Kidney capillary endothelial cell (primary cell): ENCODE measurements at regions not wholly inside any gene's neighbourhood (a gene's known extent, or its start where the extent isn't known, plus 50 kb on each side); places are given as distances from the start of the nearest gene placed in this dataset.
"Not testable (repeated sequence)": the region's sequence is repeated elsewhere in the genome, so short reads cannot be mapped to it uniquely, and the experiment has no call there.

Source experiments
- DNase-seq: peaks from one replicate; pipeline ENCODE4 v3.0.0-alpha.2; 2018; ENCODE audit warnings: low spot score

- no peak for DNase-seq
These were observed 213.5 kb upstream of the POU1F1 start for GRCh38 chr3:87489892-87490291.

DNA sequence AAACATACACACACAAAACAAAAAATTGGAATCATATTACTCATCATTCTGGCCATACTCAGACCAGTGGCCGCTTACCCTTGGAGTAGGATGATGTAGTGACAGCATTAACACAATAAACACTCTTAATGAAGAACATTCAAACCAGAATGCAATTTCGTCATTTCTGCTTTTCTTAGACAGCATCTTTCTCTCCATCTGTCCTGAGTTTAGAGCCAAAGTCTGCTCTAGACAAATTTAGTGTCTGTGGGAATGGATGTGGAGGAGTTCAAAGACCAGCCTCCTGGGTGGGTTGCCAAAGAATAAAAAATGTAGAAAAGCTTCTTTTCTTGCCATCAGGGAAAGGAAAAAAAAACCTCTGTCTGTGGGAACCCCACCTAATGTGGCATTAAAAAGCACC, 212.4 kb upstream of the POU1F1 start:
- DNase-seq: no peak

DNA sequence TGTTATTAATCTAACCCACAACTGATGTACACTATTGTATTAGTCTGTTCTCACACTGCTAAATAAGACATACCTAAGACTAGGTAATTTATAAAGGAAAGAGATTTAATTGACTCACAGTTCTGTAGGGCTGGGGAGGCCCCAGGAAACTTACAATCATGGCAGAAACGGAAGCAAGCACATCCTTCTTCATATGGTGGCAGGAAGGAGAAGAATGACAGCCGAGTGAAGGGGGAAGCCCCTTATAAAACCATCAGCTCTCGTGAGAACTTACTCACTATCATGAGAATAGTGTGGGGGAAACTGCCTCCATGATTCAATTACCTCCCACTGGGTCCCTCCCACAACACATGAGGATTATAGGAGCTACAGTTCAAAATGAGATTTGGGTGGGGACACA, 210.3 kb upstream of the POU1F1 start:
- DNase-seq: not testable (repeated sequence)

DNA sequence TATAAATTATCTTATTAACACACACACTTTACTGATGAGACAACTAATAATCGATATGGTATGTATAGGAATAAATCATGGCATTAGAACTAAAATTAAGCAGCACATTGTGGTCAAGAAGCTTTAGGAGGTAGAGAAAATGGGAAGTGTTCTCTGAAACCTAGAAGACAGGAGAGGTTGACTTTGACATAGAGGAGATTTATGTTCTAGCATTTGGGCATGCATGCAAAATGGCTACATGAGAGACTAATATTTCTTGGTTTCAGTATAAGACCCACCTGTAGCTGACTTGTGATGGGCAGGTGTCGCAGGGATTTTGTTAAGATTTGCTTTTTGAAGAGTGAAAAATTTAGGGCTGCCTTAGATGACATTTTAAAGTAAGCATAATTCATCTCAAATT, 209.7 kb upstream of the POU1F1 start:
- DNase-seq: no peak

GRCh38 chr3:87478716-87479115, 202.3 kb upstream of the POU1F1 start:
- DNase-seq: no peak

- DNase-seq: no peak
These were observed 197.6 kb upstream of the POU1F1 start for GRCh38 chr3:87473944-87474343.

GRCh38 chr3:87468938-87469337, 192.6 kb upstream of the POU1F1 start:
- DNase-seq: no peak

GRCh38 chr3:87468235-87468634, 191.9 kb upstream of the POU1F1 start:
- no peak for DNase-seq

- no peak for DNase-seq
These were observed 185.8 kb upstream of the POU1F1 start for GRCh38 chr3:87462228-87462627.

GRCh38 chr3:87461443-87461842, 185.1 kb upstream of the POU1F1 start:
- DNase-seq: no peak

DNA sequence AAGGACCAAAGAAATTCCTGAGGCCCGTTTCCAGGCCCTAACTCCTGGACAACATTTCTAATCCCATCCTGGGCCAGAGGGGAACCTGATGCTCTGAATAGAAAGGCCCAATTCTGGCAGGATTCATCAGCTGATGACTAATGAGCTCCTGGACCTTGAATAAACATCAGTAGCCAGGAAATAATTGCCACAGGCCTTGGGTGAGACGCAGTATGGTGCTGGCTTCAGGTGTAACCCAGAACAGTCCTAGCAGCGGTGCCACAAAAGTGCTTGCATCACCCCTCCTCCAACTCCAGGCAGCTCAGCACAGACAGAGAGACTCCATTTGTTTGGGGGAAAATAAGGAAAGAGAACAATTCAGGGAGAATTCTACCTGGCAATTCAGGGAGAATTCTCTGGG, 184.7 kb upstream of the POU1F1 start:
- DNase-seq: no peak

DNA sequence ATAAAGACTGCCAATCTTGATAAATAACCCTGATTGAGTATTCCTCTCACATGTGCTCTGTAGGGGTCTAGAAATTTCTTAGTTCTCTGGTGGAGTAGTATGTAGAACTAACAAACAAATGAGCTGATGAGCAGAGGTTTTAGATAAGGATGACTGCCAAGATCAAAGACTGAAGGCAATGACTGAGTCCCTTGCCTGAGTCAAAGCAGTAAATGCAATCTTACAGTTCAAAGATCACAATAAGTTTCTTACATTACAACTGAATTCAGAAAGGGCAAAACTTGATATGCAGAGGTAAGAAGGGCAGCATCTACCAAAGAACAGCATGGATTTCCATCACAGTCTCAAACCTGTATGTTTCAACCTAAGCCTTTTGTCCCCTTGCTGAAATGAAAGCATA, 172.2 kb upstream of the POU1F1 start:
- no peak for DNase-seq

- DNase-seq: no peak
These were observed 170.5 kb upstream of the POU1F1 start for GRCh38 chr3:87446849-87447387.

GRCh38 chr3:87442470-87442869, 166.1 kb upstream of the POU1F1 start:
- no peak for DNase-seq

- DNase-seq: no peak
These were observed 161.4 kb upstream of the POU1F1 start for GRCh38 chr3:87437765-87438164.

DNA sequence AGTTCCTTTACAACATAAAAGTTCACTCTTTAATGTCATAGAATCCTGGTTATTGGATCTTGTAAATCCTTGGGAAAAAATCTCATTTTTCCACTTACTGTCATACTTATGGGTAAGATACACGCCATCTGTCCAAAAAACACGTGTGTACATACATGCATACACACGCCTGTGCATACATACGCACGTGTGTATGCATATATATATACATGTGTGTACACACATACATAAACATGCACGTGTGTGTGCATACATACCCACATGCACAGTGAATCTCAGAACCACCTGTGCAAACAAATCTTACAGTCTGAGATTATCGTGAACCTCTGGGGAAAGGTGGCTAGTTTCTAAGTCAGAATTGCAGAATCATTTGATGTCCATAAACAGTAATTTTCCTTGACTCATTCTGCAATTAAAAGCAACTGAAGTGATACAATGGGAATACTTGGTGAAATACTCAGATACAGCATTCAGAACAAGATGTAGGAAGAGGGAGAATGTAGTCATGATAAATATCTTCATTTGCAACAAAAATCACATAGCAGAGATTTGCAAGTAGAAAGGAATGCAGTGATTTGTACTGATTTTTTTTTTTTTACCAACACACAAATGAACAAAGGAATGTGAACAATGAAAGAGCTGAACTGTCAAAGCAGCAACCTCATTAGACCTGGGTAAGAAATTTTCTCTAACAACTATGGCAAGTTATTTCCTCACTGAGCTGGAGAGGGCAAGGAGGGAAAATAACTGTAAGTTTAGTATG, 160.6 kb upstream of the POU1F1 start:
- no peak for DNase-seq

GRCh38 chr3:87435926-87436620, 159.7 kb upstream of the POU1F1 start:
- no peak for DNase-seq

DNA sequence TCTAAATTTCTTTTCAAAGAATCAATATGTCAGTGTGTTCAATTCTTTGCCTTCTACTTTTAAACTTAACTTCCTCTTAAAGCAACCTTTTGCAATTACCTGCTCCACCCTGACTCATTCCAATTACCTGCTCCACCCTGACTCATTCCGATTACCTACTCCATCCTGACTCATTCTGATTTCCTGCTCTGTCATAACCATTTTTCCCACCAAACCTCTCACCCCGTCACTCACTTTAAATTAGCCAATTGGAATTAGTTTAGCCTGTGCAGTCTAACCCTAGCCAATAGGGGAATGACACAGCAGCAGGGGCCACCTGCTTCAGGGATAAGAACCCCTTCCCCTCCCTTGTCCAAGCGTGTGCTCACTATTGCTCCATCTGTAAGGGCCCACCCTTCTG, 157.1 kb upstream of the POU1F1 start:
- DNase-seq: not testable (repeated sequence)

GRCh38 chr3:87426918-87427317, 150.5 kb upstream of the POU1F1 start:
- no peak for DNase-seq

GRCh38 chr3:87425056-87425455, 148.7 kb upstream of the POU1F1 start:
- DNase-seq: no peak

DNA sequence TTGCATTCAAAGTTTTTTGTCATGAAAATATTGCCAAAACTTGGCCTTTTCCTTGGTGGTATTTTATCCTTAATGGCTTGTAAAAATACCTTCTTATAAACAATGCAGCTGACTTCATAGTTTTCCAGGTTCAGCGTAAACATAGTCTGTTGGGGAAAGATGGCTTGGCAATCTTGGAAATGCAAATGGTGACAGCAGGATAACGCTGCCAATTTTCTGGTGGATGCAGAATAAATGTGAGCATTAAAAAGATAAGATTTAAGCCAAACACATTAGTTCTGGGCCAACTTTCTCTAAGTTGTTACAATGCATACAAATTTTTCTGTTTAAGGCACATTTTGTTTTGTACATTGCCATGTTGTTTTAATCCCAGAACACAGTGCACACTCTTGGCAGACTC, 147.0 kb upstream of the POU1F1 start:
- DNase-seq: no peak

DNA sequence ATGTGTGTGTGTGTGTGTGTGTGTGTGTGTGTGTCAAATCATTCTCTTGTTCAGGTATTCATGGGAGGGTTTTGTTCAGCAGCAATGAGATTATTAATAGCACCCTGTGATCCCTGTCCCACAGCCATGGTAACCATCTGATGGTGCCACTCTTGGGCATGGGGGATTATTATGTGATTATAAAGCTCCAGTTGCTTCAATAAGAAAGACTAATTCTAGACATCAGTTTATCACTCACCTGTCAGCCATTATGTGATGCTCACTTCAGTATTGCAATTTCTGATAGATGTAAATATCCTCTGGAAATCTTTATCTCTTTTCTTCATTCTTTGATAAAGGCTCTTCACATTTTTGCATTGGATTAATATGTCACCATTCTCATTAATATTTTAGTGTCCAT, 145.9 kb upstream of the POU1F1 start:
- DNase-seq: no peak

GRCh38 chr3:87420171-87420570, 143.8 kb upstream of the POU1F1 start:
- DNase-seq: no peak

DNA sequence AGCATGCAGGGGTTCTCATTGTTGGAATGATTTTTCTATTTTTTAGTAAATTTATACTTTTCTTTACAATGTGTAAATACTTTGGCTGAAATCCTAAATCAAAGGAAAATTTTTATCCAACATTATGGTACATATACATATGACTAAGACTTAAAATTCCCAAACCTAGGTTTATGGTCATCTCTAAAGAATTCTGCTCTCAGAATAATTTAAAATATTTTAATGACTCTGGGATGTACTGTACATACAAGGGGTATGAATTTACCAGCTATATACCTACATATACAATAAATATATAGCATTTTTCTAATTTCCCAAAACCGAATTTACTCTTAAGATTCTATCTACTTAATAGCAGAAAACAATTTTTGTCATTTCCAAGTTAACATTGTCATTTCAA, 137.9 kb upstream of the POU1F1 start:
- no peak for DNase-seq
